Ascending aorta (tissue), 2 donors: ENCODE measurements at regions not wholly inside any gene's neighbourhood (a gene's known extent, or its start where the extent isn't known, plus 50 kb on each side); places are given as distances from the start of the nearest gene placed in this dataset.
A peak's percentile ranks its signal among the peaks of the same experiment; 100 is the strongest.

Source experiments
- DNase-seq, 2 donors: peaks; one replicate each; pipeline ENCODE4 v3.0.0-alpha.2; 2019; ENCODE audit warnings: low spot score in 2 of 2
- H3K27ac ChIP-seq, 2 donors: fragments of 200-600 bp; sonication (generic); one replicate each; pipeline ENCODE4 v1.5.1; 2016 to 2017; ENCODE audit warnings: mild to moderate bottlenecking in 1 of 2
- H3K27me3 ChIP-seq: fragments of 200-600 bp; sonication (generic); one replicate; pipeline ENCODE4 v1.5.1; 2017
- H3K36me3 ChIP-seq, 2 donors: fragments of 200-600 bp; sonication (generic); one replicate each; pipeline ENCODE4 v1.5.1; 2016
- H3K4me1 ChIP-seq, 2 donors: fragments of 200-600 bp; sonication (generic); one replicate each; pipeline ENCODE4 v1.5.1; 2016 to 2017; ENCODE audit warnings: mild to moderate bottlenecking in 1 of 2
- H3K4me3 ChIP-seq, 2 donors: fragments of 200-600 bp; sonication (generic); one replicate each; pipeline ENCODE4 v1.5.1; 2016 to 2017; ENCODE audit warnings: mild to moderate bottlenecking in 1 of 2
- H3K9me3 ChIP-seq, 2 donors: fragments of 200-600 bp; sonication (generic); one replicate each; pipeline ENCODE4 v1.5.1; 2016
- intact Hi-C: fragments of 100-400 bp; cut with DNase I; formaldehyde crosslinking; loops from one replicate; pipeline ENCODE4 v1.15.1; 2023
- TF ChIP-seq, protein P1 (sequence below), 3 experiments: fragments of 200-600 bp in 2 of 3; fragments of 450-650 bp in 1 of 3; sonication (generic) in 2 of 3; IDR thresholded peaks; one replicate each; pipeline ENCODE4 v1.5.1; 2016 to 2019; ENCODE audit warnings: antibody characterized with exemption in 3 of 3, mild to moderate bottlenecking in 1 of 3, moderate library complexity in 1 of 3

DNA sequence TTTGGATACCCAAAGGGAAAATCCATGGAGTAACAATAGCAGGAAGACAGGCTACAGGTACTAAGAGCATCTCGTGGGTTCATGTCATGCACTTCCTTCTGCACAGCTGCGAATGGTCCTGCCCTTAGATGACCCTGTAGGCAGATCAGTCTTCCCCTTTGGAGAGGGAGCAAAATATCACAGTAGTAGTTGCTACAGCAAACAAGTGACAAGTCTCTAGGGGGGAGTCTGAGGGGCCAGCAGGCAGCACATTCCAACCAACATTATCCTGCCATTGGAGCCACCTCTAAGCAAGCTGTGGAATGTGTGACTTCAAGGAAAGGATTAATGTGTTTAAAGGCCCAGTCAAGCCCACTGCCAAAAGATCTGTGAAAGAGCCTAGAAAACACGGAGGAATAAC lies 273.2 kb upstream of the PARD3B start:
- no peak overlapping the region for H3K4me3 ChIP-seq
- H3K36me3 ChIP-seq = no peaks in the 10 kb centered on the region
- no peak for DNase-seq
- H3K27ac ChIP-seq = no peak overlapping the region
- H3K27me3 ChIP-seq = no peaks in the 10 kb centered on the region
- TF ChIP-seq, protein P1, sequence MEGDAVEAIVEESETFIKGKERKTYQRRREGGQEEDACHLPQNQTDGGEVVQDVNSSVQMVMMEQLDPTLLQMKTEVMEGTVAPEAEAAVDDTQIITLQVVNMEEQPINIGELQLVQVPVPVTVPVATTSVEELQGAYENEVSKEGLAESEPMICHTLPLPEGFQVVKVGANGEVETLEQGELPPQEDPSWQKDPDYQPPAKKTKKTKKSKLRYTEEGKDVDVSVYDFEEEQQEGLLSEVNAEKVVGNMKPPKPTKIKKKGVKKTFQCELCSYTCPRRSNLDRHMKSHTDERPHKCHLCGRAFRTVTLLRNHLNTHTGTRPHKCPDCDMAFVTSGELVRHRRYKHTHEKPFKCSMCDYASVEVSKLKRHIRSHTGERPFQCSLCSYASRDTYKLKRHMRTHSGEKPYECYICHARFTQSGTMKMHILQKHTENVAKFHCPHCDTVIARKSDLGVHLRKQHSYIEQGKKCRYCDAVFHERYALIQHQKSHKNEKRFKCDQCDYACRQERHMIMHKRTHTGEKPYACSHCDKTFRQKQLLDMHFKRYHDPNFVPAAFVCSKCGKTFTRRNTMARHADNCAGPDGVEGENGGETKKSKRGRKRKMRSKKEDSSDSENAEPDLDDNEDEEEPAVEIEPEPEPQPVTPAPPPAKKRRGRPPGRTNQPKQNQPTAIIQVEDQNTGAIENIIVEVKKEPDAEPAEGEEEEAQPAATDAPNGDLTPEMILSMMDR (IDR thresholded peaks at IDR 0.05) = no peak
- no peaks in the 10 kb centered on the region for H3K9me3 ChIP-seq
- intact Hi-C loops = no loop called here
- H3K4me1 ChIP-seq = peaks cover 4 to 25% of the 10 kb centered on the region in 2 donors

DNA sequence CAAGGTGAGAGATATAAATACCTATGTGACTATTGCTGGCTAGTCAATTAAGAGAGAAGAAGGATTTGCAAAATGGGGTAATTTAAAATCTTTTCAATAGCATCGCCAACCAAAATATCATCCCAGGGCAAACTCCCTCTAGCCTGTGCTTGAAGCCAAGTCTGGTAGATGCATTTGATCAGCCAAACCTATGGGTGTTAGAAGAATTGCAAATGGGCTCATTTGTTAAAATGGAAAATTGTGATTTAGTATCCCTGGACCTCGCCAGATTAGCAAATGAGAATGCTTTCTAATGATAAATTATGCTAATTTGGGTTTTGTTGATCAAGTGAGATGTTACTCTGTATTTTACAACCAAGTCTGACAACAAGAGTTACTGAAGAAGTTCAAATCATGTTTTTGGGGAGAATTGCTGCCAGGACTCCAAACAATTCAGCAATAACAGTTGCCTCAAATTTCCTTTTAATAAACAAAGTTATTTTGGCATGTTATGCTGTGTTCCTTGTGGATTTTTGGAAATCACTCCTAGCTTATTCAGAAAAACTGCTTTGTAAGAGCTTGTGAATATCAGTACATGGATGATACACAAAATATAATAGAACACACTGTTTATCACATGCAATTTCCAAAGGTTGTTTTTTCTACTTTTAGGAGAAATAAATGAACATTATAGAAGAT lies 272.5 kb upstream of the PARD3B start:
- Histone ChIP-seq H3K4me3 (no peak overlapping the region), H3K9me3 (no peaks in the 10 kb centered on the region), H3K27me3 (no peaks in the 10 kb centered on the region), H3K36me3 (no peaks in the 10 kb centered on the region), H3K27ac (no peak overlapping the region), H3K4me1 (peaks cover 4 to 25% of the 10 kb centered on the region in 2 donors)
- no peak for DNase-seq
- TF ChIP-seq, protein P1 (IDR thresholded peaks at IDR 0.05) = no peak
- intact Hi-C loops = no loop called here

DNA sequence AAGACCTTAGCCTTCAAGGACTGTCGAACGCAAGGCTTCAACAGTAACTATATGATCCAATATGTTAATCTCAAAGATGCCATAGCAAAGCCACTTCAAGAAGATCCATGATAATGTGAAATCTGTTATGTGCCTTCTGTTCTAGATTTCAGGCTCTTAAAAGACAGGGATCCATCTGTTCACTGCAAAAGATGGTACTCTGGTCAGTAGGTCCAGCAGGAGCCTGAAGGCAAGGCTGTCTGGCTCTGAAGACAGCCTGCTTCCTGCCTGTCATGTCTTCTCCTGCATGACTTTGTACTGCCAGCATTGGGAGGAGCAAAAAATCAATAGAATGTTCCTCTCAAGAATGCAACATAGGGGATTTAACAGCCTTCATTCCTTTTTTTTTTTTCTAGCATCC lies 270.8 kb upstream of the PARD3B start:
- Histone ChIP-seq H3K4me3 (no peak overlapping the region), H3K36me3 (no peaks in the 10 kb centered on the region), H3K9me3 (no peaks in the 10 kb centered on the region), H3K4me1 (peaks cover 4 to 25% of the 10 kb centered on the region in 2 donors), H3K27me3 (no peaks in the 10 kb centered on the region), H3K27ac (peak overlapping the region in 1 of 2 donors; percentile 14)
- no peak for DNase-seq
- TF ChIP-seq, protein P1 (IDR thresholded peaks at IDR 0.05) = no peak
- intact Hi-C loops = no loop called here

DNA sequence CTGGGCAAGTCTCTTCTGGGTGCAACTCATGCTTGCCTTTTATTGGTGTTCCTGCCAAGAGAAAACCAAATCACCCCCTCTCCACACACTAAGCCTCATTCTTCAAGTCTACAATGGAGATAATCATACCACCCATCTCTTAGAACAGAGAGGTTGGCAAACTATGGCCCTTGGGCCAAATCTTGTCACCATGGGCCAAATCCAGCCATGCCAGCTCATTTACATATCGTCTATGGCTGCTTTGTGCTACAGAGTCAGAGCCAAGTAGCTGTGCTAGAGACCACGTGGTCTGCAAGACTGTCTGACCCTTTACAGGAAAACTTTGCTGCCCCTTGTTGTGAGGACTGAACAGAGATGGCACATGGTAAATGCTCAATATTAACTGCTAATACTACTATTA lies 270.3 kb upstream of the PARD3B start:
- Histone ChIP-seq H3K4me1 (peaks cover 4 to 25% of the 10 kb centered on the region in 2 donors), H3K4me3 (no peak overlapping the region), H3K27ac (no peak overlapping the region), H3K9me3 (no peaks in the 10 kb centered on the region), H3K36me3 (no peaks in the 10 kb centered on the region), H3K27me3 (no peaks in the 10 kb centered on the region)
- DNase-seq = no peak
- intact Hi-C loops = no loop called here
- TF ChIP-seq, protein P1 (IDR thresholded peaks at IDR 0.05) = no peak

DNA sequence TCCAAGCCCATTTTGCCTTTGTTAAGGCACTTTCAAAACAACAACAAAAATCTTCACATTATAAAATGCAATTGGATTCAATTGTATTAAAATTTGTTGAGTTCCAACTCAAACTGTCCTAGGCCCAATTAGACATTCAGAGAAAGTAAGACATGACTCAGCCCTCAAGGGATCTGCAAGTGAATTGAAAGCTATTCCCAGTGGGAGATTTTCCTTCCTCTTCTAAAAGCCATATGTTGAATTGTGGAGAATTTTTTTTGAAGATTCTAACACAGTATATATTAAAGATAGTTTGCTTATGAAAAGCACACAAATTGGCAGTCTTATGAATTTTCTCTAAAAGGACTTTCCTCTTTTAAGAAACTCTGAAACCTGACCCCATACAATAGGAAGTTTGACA lies 268.0 kb upstream of the PARD3B start:
- Histone ChIP-seq H3K27ac (no peak overlapping the region), H3K36me3 (no peaks in the 10 kb centered on the region), H3K9me3 (no peaks in the 10 kb centered on the region), H3K4me3 (no peak overlapping the region), H3K27me3 (no peaks in the 10 kb centered on the region), H3K4me1 (peaks cover 4 to 21% of the 10 kb centered on the region in 2 donors)
- intact Hi-C loops = no loop called here
- TF ChIP-seq, protein P1 (IDR thresholded peaks at IDR 0.05) = no peak
- no peak for DNase-seq

DNA sequence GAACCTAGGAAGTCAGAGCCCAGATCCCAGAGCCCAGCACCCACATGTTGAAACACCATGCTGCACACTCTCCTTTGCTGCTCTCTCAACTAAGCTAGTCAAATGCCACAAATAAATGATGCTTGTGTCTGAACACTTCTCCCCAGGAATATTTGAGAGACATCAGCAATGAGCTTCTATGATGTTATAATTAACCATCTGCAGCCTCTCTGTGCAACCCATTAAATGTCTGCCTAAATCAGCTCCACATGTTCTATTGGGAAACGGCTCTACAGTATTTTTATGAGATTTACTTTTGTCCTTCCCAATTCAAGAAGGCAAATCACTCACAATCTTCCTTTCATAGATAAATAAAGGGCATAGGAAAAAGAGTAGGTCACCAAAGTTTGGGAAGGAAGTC lies 266.8 kb upstream of the PARD3B start:
- Histone ChIP-seq H3K9me3 (no peaks in the 10 kb centered on the region), H3K4me3 (no peak overlapping the region), H3K36me3 (no peaks in the 10 kb centered on the region), H3K4me1 (peaks cover 4 to 9% of the 10 kb centered on the region in 2 donors), H3K27me3 (no peaks in the 10 kb centered on the region), H3K27ac (no peak overlapping the region)
- no peak for DNase-seq
- intact Hi-C loops = no loop called here
- TF ChIP-seq, protein P1 (IDR thresholded peaks at IDR 0.05) = no peak
